Prostate gland (tissue), 2 donors: ENCODE measurements at regions not wholly inside any gene's neighbourhood (a gene's known extent, or its start where the extent isn't known, plus 50 kb on each side); places are given as distances from the start of the nearest gene placed in this dataset.

Experiments used
- POLR2A ChIP-seq: fragments of 450-650 bp; IDR thresholded peaks from one replicate; pipeline ENCODE4 v1.6.1; 2016; ENCODE audit warnings: antibody characterized with exemption, mild to moderate bottlenecking
- POLR2AphosphoS5 ChIP-seq: sonication (generic); formaldehyde crosslinking; IDR thresholded peaks from one replicate; pipeline ENCODE4 v1.6.1; 2017; ENCODE audit warnings: antibody characterized with exemption
- TF ChIP-seq, protein P1 (sequence below), 4 experiments: fragments of 200-600 bp in 2 of 4; fragments of 450-650 bp in 2 of 4; sonication (generic) in 2 of 4; IDR thresholded peaks; 1 replicate in 3 of 4; 2 replicates in 1 of 4; pipeline ENCODE4 v1.5.1; 2016 to 2019; ENCODE audit warnings: antibody characterized with exemption in 4 of 4, mild to moderate bottlenecking in 2 of 4, moderate library complexity in 2 of 4

DNA sequence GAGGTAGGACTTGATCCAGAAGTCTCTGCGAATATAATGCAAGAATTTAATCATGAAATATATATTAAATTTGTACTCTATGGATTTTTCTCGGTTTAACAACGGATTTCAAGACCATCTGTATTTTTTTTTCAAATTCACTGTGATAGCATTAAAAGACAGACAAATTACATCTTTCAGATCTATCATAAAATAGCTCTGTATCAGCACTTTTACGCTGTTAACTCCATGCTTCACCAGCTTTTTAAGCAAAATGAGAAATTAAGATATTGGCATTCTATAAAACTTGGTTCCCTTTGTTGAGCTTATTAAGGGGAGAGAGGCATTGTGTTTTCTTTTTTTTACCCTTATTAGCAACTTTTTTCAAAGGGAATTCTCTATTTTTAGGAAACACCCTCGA, 1377.6 kb upstream of the NXPH2 start:
- TF ChIP-seq, protein P1, sequence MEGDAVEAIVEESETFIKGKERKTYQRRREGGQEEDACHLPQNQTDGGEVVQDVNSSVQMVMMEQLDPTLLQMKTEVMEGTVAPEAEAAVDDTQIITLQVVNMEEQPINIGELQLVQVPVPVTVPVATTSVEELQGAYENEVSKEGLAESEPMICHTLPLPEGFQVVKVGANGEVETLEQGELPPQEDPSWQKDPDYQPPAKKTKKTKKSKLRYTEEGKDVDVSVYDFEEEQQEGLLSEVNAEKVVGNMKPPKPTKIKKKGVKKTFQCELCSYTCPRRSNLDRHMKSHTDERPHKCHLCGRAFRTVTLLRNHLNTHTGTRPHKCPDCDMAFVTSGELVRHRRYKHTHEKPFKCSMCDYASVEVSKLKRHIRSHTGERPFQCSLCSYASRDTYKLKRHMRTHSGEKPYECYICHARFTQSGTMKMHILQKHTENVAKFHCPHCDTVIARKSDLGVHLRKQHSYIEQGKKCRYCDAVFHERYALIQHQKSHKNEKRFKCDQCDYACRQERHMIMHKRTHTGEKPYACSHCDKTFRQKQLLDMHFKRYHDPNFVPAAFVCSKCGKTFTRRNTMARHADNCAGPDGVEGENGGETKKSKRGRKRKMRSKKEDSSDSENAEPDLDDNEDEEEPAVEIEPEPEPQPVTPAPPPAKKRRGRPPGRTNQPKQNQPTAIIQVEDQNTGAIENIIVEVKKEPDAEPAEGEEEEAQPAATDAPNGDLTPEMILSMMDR (IDR thresholded peaks at IDR 0.05) = no peak
- TF ChIP-seq POLR2A = no peak
- TF ChIP-seq POLR2AphosphoS5 = no peak
